Uterus (tissue), 2 donors: ENCODE measurements at regions not wholly inside any gene's neighbourhood (a gene's known extent, or its start where the extent isn't known, plus 50 kb on each side); places are given as distances from the start of the nearest gene placed in this dataset.

ENCODE experiments used
- POLR2A ChIP-seq, 2 donors: fragments of 450-650 bp; IDR thresholded peaks; one replicate each; pipeline ENCODE4 v1.6.1; 2016; ENCODE audit warnings: antibody characterized with exemption in 2 of 2, mild to moderate bottlenecking in 1 of 2, moderate library complexity in 1 of 2
- TF ChIP-seq, protein P1 (sequence below), 4 experiments: fragments of 200-600 bp in 2 of 4; fragments of 450-650 bp in 2 of 4; sonication (generic) in 2 of 4; IDR thresholded peaks; one replicate each; pipeline ENCODE4 v1.5.1; 2016 to 2019; ENCODE audit warnings: antibody characterized with exemption in 4 of 4, mild to moderate bottlenecking in 2 of 4, moderate library complexity in 1 of 4

DNA sequence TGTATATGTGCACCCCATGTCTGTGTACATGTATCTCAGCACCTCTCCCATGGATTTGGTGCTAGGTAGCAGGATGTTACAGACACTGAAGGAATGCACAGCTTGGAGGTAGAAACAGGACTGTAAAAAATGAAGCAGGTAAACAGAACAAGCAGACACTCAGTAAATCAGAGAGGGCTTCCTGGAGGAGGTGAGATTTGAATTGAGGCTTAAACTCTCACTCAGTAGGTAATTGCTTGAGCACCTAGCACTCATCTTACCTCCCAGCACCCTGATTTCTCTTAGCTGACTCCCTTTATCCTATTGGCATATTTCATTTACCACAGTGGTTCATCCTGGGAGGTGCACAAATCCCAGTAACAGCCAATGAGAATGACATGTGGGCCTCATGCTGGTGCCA, 537.9 kb upstream of the RAB6C start:
- TF ChIP-seq, protein P1, sequence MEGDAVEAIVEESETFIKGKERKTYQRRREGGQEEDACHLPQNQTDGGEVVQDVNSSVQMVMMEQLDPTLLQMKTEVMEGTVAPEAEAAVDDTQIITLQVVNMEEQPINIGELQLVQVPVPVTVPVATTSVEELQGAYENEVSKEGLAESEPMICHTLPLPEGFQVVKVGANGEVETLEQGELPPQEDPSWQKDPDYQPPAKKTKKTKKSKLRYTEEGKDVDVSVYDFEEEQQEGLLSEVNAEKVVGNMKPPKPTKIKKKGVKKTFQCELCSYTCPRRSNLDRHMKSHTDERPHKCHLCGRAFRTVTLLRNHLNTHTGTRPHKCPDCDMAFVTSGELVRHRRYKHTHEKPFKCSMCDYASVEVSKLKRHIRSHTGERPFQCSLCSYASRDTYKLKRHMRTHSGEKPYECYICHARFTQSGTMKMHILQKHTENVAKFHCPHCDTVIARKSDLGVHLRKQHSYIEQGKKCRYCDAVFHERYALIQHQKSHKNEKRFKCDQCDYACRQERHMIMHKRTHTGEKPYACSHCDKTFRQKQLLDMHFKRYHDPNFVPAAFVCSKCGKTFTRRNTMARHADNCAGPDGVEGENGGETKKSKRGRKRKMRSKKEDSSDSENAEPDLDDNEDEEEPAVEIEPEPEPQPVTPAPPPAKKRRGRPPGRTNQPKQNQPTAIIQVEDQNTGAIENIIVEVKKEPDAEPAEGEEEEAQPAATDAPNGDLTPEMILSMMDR (IDR thresholded peaks at IDR 0.05) = no peak
- no peak for TF ChIP-seq POLR2A (IDR thresholded peaks at IDR 0.05)
